NB4 (cell line): ENCODE measurements at regions not wholly inside any gene's neighbourhood (a gene's known extent, or its start where the extent isn't known, plus 50 kb on each side); places are given as distances from the start of the nearest gene placed in this dataset.

Experiments
- DNase-seq: peaks from one replicate; pipeline ENCODE4 v3.0.0; 2010; ENCODE audit warnings: low read depth
- H3K4me3 ChIP-seq: one replicate; pipeline ENCODE4 v1.5.1; 2011; ENCODE audit warnings: mild to moderate bottlenecking, low read depth, low read length, moderate library complexity
- MAX ChIP-seq: IDR thresholded peaks from 2 replicates; pipeline ENCODE4 v1.6.1; 2011; ENCODE audit warnings: low read depth, low read length
- MYC ChIP-seq: IDR thresholded peaks from 2 replicates; pipeline ENCODE4 v1.6.1; 2011; ENCODE audit warnings: low read depth, low read length
- POLR2A ChIP-seq: IDR thresholded peaks from 2 replicates; pipeline ENCODE4 v1.6.1; 2011; ENCODE audit warnings: mild to moderate bottlenecking; ENCODE audit not compliant: insufficient read length; ENCODE audit errors: extremely low read depth
- TF ChIP-seq, protein P1 (sequence below): IDR thresholded peaks from one replicate; pipeline ENCODE4 v1.5.1; 2012; ENCODE audit warnings: low read depth, low read length

DNA sequence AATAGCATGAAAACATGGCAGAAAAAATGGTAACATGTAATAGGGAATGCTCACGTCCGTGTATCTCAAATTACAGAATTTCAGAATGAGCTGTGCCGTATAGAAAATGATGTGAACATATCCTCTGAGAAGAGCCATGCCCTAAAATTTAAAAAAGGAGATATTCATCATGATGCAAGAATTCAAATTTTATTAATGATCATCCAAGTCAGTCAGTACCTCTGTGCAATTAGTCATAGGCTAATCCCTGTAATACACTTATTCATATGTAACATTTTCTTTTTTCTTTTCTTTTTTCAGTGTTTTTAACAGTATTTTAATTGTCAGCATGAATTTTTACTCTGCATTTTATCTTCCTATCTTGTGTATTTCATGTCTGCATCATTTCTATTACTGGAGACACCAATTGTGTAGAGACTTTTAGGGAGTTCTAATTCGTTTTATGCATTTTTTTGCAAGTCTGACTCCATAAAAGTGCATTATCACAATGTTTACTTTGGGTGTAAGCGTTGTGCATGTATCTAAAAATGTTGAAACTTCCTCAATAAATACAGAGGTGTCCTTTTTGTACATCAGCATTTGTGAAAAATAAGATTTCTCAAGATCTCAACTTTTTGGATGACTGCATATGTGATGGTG lies 1103.7 kb upstream of the CELF2 start:
- no peak for DNase-seq
- no peak overlapping the region for H3K4me3 ChIP-seq
- TF ChIP-seq, protein P1, sequence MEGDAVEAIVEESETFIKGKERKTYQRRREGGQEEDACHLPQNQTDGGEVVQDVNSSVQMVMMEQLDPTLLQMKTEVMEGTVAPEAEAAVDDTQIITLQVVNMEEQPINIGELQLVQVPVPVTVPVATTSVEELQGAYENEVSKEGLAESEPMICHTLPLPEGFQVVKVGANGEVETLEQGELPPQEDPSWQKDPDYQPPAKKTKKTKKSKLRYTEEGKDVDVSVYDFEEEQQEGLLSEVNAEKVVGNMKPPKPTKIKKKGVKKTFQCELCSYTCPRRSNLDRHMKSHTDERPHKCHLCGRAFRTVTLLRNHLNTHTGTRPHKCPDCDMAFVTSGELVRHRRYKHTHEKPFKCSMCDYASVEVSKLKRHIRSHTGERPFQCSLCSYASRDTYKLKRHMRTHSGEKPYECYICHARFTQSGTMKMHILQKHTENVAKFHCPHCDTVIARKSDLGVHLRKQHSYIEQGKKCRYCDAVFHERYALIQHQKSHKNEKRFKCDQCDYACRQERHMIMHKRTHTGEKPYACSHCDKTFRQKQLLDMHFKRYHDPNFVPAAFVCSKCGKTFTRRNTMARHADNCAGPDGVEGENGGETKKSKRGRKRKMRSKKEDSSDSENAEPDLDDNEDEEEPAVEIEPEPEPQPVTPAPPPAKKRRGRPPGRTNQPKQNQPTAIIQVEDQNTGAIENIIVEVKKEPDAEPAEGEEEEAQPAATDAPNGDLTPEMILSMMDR, result no peak
- TF ChIP-seq MAX, result no peak
- TF ChIP-seq POLR2A, result no peak
- TF ChIP-seq MYC, result no peak

- no peak for DNase-seq
- H3K4me3 ChIP-seq, result no peak overlapping the region
- TF ChIP-seq MYC (no peak), MAX (no peak), POLR2A (no peak)
- TF ChIP-seq, protein P1, result no peak
Observed at GRCh38 chr10:9921544-9921943, 1096.1 kb upstream of the CELF2 start.

GRCh38 chr10:9922126-9922870 lies 1095.4 kb upstream of the CELF2 start:
- no peak for TF ChIP-seq POLR2A
- TF ChIP-seq MAX, result no peak
- TF ChIP-seq, protein P1, result no peak
- DNase-seq, result no peak
- H3K4me3 ChIP-seq, result no peak overlapping the region

- DNase-seq, result no peak
- TF ChIP-seq MYC, result no peak
- no peak for TF ChIP-seq MAX
- no peak for TF ChIP-seq POLR2A
- TF ChIP-seq, protein P1, result no peak
- no peak overlapping the region for H3K4me3 ChIP-seq
Observed at GRCh38 chr10:9926003-9926402, 1091.7 kb upstream of the CELF2 start.

- H3K4me3 ChIP-seq, result no peak overlapping the region
- TF ChIP-seq, protein P1, result no peak
- DNase-seq, result no peak
Observed at GRCh38 chr10:9926881-9927280, 1090.8 kb upstream of the CELF2 start.

DNA sequence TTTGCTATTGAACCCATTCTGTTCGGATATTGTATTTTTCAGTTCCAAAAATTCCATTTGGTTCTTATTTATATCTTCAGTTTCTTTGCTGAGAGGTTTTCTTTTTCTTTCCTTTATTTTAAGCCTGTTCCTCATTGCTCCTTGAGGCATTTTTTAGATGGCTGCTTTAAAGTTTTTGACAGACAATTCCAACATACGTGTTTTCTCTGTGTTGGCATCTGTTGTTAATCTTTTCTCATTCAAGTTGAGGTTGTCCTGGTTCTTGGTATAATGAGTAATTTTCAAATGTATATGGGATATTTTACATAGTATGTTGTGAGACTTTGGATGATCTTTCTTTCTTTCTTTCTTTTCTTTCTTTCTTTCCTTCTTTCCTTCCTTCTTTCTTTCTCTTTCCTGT lies 1078.0 kb upstream of the CELF2 start:
- TF ChIP-seq, protein P1, result no peak
- TF ChIP-seq POLR2A, result no peak
- TF ChIP-seq MYC, result no peak
- no peak for TF ChIP-seq MAX
- no peak for DNase-seq
- no peak overlapping the region for H3K4me3 ChIP-seq
